ENCODE measurements at regions not wholly inside any gene's neighbourhood (a gene's known extent, or its start where the extent isn't known, plus 50 kb on each side); places are given as distances from the start of the nearest gene placed in this dataset.

DNA sequence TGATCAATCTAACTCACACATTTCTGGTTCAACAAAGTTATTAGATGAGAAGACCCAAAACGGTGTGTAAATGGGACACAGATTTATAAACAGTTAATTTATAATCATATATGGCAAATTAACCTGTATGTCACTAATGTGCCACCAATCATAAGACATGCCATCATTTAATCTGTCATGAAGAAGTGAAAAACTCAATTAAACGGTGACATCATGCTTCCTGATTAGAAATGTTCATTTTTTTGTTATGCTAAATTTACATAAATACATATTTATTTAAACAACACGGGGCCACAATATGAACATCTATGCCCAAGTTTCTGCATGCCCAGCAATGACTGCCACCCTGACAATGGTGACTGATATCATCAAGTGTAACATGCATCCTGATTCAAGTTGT, 164.1 kb upstream of the EEA1 start:
- TF ChIP-seq, protein P1, sequence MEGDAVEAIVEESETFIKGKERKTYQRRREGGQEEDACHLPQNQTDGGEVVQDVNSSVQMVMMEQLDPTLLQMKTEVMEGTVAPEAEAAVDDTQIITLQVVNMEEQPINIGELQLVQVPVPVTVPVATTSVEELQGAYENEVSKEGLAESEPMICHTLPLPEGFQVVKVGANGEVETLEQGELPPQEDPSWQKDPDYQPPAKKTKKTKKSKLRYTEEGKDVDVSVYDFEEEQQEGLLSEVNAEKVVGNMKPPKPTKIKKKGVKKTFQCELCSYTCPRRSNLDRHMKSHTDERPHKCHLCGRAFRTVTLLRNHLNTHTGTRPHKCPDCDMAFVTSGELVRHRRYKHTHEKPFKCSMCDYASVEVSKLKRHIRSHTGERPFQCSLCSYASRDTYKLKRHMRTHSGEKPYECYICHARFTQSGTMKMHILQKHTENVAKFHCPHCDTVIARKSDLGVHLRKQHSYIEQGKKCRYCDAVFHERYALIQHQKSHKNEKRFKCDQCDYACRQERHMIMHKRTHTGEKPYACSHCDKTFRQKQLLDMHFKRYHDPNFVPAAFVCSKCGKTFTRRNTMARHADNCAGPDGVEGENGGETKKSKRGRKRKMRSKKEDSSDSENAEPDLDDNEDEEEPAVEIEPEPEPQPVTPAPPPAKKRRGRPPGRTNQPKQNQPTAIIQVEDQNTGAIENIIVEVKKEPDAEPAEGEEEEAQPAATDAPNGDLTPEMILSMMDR (IDR thresholded peaks at IDR 0.05; ENCODE audit: poor library complexity) = no peak
- TF ChIP-seq EZH2 (IDR thresholded peaks at IDR 0.05; ENCODE audit: borderline replicate concordance) = no peak
- no peak for TF ChIP-seq EZH2phosphoT487 (IDR thresholded peaks at IDR 0.05; ENCODE audit: low read depth, severe bottlenecking, unreplicated experiment)
